ENCODE measurements at regions not wholly inside any gene's neighbourhood (a gene's known extent, or its start where the extent isn't known, plus 50 kb on each side); places are given as distances from the start of the nearest gene placed in this dataset.

DNA sequence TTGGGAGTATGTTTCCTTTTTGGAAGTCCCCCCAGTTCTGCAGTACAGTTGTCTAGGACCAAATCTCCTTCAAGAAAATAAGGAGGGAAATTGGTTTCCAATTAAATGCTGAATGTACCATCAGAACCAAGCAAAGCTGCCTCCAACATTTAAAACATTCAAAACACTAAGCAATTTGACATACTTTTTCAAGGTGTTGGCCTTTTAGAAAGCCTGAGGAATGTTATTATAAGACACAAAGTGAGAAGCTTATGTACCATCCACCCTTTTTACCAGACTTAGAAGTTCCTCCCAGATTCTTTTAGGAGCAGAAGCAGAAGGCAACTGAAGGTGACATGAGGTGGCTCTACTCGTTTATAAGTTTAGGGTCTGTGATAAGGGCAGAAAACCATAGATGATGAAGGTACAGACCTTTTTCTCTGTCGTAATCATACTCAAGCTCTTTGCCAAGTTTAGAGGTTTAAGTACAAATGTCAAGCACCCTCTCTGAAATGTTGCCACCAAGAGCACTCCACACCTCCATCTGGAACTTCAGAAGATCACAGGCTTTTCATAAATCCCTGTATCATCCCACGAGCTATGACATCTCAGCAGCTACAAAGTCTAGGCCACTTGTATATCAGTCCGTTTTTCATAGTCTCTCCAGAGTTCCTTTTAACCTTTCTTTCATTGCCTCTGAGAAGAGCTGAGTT lies 282.5 kb upstream of the THBS1 start:
- DNase-seq, result no peak

DNA sequence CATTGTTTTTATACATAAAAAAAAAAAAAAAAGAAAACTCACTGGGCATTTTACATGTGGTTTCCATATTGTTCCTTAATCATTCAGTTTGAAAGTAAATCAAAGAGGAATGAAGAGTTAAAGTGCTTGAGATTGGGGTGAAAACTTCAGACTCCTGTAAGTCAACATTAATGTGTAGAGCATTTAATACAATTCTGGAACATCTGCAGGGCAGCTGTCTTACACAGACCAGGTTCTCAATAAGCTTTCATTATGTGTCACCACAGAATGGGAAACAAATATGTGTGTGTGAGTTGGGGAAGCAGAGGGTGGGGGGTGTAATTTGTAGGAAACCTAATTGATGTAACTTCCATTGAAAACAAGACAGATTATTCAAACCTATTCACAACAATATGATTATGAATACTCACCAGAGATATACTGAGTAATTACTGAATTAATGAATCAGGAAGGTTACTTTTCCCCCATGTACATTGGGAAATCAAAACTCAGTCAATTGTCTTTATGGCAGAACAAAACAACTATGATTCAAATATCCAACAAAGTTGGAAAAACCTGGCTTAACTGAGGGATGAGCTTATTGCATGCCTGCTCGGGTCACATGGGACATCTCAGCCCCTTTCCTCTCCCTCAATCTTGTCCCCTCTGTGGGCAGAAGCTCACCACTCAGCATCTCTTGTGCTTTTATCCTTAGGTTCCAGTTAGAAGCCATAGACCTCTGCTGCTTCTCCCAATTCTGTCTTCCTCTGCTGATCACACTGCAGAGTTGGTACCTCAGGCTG lies 281.2 kb upstream of the THBS1 start:
- no peak for DNase-seq

DNA sequence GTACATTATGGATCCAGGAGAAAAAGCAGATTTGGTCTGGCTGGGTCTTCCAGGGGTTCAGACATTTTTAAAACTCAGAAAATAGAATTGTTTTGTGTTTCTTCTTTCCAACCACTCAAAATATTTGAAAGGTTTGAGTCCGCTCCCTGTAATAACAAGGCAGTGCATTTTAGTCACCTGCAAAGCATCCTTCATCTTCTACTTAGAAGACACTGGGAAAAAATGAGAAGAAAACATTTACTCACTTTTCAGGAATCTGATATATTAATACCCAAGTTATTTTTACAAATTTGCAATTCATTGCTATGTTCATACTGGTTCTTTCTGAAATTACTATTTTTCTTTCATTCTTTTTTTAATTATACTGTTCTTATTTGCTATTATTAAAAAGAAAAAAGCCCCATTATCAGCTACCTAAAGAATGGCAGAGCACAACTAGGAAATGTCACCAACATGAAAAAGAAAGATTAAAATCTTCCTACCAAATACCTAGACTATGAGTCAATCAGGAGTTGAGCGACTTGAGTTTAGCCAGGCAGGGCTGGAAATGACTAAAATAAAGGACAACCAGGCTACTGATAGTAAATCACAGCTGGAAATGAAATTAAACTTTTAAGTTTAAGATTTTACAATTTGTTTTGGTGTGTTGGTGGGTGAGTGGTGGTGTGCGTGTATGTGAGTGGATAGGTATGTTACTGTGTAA lies 280.3 kb upstream of the THBS1 start:
- no peak for DNase-seq

DNA sequence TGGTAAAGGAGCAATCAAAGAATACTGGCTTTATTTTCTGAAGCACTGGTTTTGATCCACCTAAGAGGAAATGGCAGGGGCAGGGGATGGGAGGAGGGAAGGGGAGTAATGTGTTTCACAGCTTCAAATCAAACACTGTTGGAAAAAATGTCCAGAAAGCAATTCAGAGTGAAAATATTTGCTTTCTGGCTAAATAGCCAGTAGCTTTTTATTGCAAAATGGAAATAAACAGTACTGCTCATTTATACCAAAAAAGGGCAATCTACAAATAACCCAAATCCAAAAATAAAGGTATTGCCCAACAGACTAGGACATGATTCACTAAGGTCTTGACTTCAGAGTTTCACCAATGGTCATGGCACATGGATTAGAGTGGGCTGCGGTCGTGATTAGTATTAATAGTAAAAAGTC lies 279.3 kb upstream of the THBS1 start:
- DNase-seq, result no peak

DNA sequence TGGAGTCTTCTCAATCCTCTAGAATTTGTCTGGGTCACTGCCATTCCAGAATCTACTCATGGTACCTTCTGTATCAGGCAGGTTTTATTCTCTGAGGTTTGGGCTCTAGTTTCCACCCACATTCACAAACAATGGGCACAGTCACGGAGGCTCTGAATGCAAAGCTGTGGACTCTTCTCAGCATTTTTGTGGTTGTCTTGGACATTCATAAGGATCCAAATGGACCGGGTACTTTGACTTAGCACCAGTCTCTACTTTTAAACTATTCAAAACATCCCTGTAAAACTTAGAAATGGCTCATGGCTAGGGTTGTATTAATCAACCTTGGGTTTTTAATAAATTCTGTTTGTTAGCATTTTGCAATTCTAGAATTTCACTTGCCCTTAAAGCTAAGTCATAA lies 277.9 kb upstream of the THBS1 start:
- no peak for DNase-seq

DNA sequence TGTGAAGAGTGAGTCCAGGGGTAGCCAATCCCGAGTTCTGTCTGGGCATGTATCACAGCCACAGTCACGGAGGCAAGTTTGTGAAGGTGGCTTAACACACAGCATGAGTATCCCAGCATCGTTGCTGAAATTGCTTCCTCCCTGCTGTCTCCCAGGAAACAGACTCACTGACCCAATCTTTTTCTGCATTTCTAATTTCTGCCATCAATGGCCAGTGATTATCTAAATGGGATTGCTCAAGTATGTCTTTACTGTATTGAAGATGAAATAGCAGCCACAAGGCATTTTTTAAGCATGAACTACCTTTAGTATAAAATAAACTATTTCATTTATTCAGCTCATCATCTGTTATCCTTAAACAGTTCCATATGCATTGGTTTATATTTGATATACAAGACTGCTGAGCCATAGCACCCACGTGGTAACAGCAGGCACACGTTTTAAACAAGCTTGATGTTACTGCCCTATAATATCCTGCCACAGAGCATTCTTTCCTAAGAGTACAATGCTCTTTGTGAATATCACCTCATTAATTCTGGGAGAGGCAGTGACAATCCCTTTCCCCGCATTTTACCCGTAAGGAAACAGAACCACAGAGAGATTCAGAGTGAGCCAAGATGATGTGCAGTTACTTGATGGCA lies 276.6 kb upstream of the THBS1 start:
- no peak for DNase-seq

DNA sequence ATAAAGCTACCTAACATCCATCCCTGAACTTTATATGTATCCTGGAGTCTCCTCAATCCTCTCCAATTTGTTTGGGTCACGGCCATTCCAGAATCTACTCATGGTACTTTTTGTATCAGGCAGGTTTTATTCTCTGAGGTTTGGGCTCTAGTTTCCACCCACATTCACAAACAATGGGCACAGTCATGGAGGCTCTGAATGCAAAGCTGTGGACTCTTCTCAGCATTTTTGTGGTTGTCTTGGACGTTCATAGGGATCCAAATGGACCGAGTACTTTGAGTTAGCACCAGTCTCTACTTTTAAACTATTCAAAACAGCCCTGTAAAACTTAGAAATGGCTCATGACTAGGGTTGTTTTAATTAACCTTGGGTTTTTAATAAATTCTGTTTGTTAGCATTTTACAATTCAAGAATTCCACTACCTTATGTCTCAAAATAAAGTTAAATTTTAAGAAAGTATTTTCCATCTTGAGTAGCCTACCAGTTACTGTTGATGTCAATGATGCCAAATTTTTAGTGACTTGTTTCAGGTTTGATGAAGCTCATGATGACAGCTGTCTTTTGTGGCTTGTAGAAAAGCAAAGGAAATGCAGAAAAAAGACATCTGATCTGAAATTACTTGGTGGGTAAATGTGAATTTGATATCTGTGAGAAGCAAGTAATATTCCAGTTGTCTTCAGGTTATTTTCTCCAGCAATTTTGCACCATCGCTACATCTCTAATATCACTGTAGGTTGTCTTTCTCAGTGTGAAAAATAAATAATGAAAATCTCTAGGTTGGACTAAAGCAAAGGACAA lies 275.7 kb upstream of the THBS1 start:
- no peak for DNase-seq

DNA sequence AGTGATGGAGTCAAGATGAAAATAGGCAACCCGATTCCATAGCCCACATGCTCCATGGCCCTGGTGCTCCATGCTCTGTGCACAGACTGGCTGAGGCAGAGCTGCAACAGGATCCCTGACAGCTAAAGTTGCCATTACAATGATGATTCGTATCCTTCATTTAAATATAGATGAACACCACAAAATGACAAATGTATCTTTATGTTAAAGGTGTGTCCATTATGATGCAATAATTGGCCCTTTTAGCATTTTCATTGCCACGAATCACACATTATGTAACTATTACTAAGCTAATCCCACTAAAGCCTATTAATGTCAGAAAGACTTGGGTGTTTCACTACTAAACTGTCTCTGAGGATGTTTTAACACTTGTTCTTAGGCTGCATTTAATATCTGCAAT lies 270.2 kb upstream of the THBS1 start:
- no peak for DNase-seq

DNA sequence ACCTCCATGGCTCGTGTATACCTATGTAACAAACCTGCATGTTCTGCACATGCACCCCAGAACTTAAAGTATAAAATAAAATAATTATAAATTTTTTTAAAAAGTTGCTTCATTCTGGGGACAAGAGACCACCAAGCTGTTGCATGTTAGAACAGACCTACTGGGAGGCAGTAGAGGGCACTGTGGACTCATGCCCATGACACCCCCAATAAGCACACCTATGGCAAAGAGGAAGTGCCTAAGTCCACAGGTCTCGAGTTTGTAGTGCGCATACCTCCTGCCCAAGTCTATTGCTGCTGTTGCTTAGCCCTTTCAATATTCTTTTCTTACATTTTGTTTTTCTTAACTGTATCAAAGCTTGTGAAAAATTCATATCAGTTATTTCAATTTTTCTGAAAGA lies 267.9 kb upstream of the THBS1 start:
- DNase-seq, result no peak

DNA sequence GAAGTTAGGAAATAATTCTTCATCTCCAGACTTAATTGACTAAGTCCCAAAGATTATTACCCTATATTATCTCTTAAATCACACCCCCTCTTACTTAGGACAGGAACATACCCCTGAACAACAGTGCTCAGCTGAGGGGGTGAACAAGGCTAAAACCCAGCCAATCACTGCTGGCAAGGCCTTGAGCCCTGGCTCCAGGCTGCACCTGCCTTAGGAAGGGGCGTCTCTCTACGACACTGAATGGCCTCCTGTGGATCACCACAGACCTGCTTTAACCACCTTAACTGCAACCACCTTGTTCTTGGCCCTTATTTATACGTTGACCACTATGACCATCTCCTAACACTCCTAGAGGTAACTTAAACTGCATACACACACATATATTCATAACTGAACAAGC lies 267.4 kb upstream of the THBS1 start:
- no peak for DNase-seq

DNA sequence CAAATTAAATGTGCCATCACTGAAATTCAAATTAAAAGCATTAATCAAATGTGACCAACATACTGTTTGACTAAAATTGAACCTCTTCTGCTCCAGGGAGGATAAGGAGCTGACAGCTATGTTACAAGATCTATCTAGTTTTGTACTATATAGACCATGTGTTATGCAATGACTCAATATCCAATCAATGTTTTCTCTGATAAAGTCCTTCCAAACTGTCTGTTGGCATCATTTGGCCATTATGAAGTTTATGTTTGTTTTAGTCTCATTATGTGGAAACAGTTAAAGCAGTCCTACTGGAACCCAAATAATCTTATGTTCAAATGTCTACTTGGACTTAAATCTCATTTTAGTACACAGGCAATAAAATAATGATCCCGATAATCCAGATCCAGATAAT lies 267.0 kb upstream of the THBS1 start:
- DNase-seq, result no peak

DNA sequence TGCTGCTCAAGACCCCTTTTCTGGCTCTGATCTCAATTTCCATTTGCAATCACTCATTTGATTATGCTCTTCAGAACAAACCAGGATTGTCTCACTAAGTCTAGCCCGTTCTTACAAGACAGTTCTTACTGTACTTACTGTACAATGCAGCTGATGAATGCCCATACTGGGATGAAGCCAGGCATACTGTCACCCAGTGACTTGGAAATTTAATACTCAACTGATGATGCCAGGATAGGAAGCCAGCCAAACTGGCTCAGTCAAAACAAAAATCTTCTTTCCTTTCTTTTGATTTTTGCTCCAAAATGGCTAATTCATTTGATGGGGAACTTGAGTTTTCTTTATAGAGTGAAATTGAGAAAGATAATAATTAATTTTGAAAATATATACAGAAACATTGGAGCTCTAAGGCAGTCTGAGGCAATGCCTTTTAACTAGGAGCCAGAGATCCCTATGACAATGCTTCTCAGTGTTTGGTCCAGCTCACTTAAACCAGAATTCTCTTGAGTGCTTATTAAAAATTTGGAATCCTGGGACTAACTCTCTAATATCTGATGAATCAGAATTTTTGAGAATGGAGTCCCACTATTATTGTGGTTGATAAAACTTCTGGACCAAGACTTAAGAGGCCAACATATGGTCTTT lies 265.6 kb upstream of the THBS1 start:
- DNase-seq, result no peak

DNA sequence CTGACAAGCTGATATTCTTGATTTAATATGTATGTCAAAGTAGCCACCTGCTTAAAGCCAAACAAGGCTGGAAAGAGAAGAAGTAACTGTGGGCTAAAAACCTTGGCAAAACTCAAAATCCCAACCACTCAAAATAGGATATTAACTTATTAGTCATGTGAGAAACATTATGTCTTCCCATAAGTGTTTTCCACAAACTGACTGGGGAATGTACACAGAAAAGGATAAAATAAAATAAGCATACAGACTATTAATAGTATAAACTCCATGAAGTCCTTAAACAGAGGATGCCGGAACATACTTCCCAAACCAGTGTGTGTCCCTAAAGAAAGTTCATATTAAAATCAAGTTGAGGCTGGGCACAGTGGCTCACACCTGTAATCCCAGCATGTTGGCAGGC lies 263.7 kb upstream of the THBS1 start:
- no peak for DNase-seq

DNA sequence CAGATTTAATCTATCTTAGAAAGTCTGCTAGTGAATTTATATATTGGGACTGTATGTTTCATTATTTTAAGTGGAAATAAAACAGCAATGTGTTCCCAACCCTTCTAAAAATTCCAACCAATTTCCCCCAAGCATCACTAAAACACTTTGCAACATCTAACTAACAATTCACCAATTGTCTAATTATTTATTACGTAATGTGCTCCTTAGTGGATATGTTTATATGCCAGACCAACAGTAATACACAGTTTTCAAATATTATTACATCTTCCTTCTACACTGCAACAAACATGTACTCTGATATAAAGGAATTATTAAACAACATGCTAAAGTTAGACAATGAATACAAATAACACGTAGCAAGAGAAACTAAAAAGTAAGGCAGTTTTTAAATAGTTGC lies 262.6 kb upstream of the THBS1 start:
- no peak for DNase-seq

DNA sequence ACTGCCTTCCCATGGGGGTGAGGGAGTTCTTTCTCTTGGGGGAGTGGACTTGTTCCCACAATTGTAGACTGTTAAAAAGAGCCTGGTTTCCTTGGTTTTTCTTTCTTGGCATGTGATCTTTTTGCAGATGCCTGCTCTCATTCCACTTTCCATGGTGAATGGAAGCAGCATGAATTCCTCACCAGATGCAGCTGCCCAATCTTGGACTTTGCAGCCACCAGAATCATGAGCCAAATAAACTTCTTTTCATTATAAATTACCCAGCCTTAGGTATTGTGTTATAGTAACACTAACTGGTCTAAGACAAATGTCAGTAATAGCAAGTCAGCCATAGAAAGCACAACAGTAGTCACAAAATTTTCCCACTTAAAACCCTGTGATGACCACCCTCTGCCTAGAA lies 260.5 kb upstream of the THBS1 start:
- DNase-seq, result no peak

DNA sequence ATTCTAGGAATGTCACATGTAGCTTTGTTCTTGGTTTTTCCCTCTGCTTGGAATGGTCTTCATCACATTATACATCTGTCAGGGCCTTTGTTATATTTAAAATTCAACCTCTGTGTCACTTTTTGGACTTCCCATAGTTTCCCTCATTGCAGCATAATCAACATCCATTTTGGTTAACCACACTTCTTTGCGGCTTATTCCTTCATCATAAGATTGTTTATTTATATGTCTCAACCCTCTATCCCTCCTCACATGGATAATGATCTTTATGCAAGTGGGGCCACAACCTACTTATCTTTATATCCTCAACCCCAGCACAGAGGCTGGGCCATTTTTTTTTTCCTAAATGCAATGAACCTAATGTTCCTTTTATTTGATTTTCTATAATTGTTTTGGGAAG lies 260.0 kb upstream of the THBS1 start:
- no peak for DNase-seq

DNA sequence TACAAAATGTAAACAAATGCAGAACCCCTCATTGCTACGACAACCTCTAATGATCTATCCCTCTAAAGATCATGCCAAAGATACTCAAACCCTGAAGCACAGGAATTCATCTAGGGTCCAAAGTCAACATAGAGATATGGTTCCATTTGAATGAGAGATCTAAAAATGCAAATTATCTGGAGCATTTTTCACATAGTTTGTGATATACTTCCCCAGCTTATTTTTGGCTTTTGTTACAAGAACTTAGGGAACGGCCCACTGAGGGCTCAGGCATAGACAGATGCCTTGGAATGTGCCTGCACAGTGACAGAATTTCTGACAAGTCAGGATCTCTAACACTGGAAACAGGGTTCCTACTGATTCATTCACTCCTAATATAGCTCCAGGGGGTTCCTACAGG lies 258.9 kb upstream of the THBS1 start:
- DNase-seq, result no peak

DNA sequence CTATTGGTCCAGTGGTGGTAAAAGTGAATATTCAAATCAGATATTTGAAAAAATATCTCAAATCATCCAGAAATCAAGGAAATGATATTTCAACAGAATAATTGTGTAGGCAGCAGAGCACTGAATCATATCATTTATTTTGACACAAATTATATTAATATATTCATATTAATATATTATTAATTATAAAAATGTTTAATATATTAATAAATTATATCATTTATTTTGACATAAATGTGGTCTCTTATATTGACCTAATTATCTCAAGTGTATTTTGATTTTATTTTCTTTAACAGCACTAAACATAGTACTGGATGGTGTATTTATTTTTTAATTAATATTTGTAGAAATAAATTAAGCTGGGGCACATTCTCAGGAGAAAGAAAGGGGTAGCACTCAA lies 257.7 kb upstream of the THBS1 start:
- DNase-seq, result no peak

DNA sequence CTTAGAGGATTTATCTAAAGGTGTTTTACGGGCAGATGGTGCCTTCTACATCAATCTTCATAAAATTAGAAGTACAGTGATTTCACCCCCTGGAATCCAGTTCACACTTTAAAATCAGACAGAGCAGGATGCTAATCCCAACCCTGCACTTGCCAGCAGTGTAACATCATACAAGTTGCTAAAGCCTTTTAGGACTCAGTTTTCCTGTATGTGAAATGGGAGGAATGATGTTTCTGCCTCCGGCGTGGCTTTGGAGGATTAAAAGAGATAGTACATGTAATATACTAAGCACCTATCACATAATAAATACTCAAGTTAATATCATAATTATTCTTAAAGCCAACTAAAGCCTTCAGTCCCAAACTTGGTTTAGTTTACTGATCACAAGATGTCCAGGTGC lies 257.2 kb upstream of the THBS1 start:
- no peak for DNase-seq

DNA sequence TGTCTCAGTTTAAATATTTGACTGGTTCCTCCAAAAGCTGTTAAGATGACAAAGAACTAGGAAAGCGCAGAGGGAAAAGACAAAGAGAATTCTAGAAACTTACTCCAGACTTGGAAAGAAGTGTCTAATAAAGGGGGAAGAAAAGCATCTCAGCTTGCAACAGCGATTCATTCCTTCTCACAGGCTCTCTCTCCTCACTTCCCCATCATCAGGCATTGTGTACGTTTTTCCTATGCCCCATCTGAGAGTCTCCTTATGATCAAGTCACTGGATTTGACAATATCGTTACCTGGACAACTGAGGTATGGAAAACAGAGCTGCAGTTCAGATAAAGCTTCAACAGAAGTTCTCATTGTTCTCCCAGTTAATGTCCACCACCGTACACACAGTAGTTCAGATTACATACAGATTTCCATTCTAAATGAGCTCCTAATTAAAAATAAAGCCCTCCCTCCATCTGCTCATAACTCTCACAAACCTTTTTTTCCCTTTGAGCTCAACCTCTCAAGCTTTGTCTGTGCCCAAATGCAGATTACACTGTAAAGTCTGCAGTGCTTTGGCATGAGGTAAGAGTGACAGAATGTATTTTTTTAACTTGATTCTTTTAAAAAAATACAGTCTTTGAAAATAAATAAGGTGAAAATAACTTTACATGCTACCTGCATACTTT lies 254.4 kb upstream of the THBS1 start:
- DNase-seq, result no peak

DNA sequence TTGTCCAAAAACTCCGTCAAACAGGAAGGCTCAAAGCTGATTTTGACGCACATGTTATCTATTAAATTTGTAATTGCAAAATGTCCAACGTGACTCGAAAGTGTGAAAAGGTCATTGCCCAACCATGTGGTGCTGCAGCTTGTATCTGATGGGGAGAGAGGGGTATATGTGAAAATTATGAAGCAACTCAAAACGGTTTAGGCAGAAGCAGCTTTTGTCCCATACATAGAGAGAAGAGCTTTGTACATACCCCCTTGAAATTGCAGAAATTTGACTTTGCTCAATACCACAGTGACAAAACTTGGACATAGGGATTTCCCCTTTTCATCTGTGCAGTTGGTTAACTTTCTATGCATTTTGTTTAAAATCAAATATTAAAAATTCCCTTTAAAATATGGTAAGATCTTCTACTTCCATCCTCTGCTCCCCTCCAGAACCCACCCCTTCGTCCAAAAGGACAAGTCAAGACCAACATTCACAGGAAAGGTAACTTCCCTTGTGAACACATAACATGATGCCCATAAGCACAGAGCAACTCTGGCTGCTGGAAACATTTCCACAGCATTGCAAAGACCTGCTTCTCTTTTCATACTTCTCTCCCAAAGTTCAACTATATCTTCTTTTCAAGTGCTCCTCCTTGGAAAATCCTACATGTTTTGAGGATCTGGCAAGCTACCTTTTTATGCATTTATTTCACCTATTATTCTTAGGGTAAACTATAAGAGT lies 253.7 kb upstream of the THBS1 start:
- no peak for DNase-seq
